ENCODE measurements at regions not wholly inside any gene's neighbourhood (a gene's known extent, or its start where the extent isn't known, plus 50 kb on each side); places are given as distances from the start of the nearest gene placed in this dataset.

- H4K20me1 ChIP-seq (replicated peaks; ENCODE audit: control insufficient read depth, extremely low read depth, insufficient read depth, low read length), result no peaks in the 10 kb centered on the region
- no peak overlapping the region for H3K9ac ChIP-seq (replicated peaks; ENCODE audit: extremely low read depth, insufficient read depth, low read length)
- no peak for TF ChIP-seq GATA2 (IDR thresholded peaks at IDR 0.05; ENCODE audit: insufficient read depth, insufficient read length, low read depth, low read length)
- no peak for TF ChIP-seq MYC (IDR thresholded peaks at IDR 0.05; ENCODE audit: low read depth, low read length)
- TF ChIP-seq POLR2AphosphoS5 (IDR thresholded peaks at IDR 0.05; ENCODE audit: insufficient read depth, low read depth, low read length), result no peak
- TF ChIP-seq JUN (IDR thresholded peaks at IDR 0.05; ENCODE audit: borderline replicate concordance, insufficient read depth, insufficient read length, low read depth), result no peak
- TF ChIP-seq FOS (IDR thresholded peaks at IDR 0.05; ENCODE audit: borderline replicate concordance, insufficient read depth, low read length), result no peak
- TF ChIP-seq MAX (IDR thresholded peaks at IDR 0.05; ENCODE audit: insufficient read depth, insufficient read length), result no peak
- no peak for TF ChIP-seq CTCF (IDR thresholded peaks at IDR 0.05; ENCODE audit: extremely low read depth in 1 of 2, insufficient read depth in 1 of 2, low read depth in 1 of 2, low read length in 2 of 2)
- no peak for TF ChIP-seq POLR2A (IDR thresholded peaks at IDR 0.05; ENCODE audit: low read depth, low read length)
- TF ChIP-seq EZH2 (IDR thresholded peaks at IDR 0.05; ENCODE audit: borderline replicate concordance, low read depth, low read length, severe bottlenecking), result no peak
- no peaks in the 10 kb centered on the region for H3K27me3 ChIP-seq (ENCODE audit: control insufficient read depth in 2 of 2, insufficient read depth in 2 of 2, low read length in 2 of 2)
- H3K79me2 ChIP-seq (ENCODE audit: control insufficient read depth, insufficient read depth, low read length), result no peaks in the 10 kb centered on the region
- BruUV-seq (replicated peaks), result no TSS peak
- CTCF ChIA-PET, result no interaction called here
- dilution Hi-C loops (cut with MboI; ENCODE audit: extremely low pct_ligation_motif_present, low sequenced_read_pairs) (no loop called here), intact Hi-C loops (cut with micrococcal nuclease) (no loop called here)
- POLR2A ChIA-PET, result no interaction called here
- H3K36me3 ChIP-seq (ENCODE audit: control insufficient read depth in 2 of 2, extremely low read depth in 1 of 2, insufficient read depth in 2 of 2, low read length in 2 of 2), result no peaks in the 10 kb centered on the region
- no peaks in the 10 kb centered on the region for H3K4me1 ChIP-seq (ENCODE audit: control insufficient read depth, extremely low read depth, insufficient read depth, low read length)
- no peaks in the 10 kb centered on the region for H3K9me1 ChIP-seq (replicated peaks; ENCODE audit: control insufficient read depth, extremely low read depth, insufficient read depth, low read length)
- H3K4me2 ChIP-seq (ENCODE audit: insufficient read depth, low read length), result no peak overlapping the region
- H3K27ac ChIP-seq (ENCODE audit: insufficient read depth, low read depth, low read length), result no peak overlapping the region
- DNase-seq (ENCODE audit: low read depth, low spot score), result no peak
- FAIRE-seq, result no peak
- H2AFZ ChIP-seq (ENCODE audit: low read depth, low read length), result no peak overlapping the region
- H3K9me3 ChIP-seq (replicated peaks; ENCODE audit: control insufficient read depth, insufficient read depth, low read length), result no peaks in the 10 kb centered on the region
- H3K4me3 ChIP-seq (replicated peaks in 1 of 3; ENCODE audit: insufficient read depth in 1 of 3, low read depth in 1 of 3, low read length in 3 of 3), result no peak overlapping the region
Measured at GRCh38 chr12:107372229-107372658, 278.9 kb upstream of the CRY1 start.
